HepG2 (cell line): ENCODE measurements at regions not wholly inside any gene's neighbourhood (a gene's known extent, or its start where the extent isn't known, plus 50 kb on each side); places are given as distances from the start of the nearest gene placed in this dataset.

ENCODE experiments used
- FOXK2 ChIP-seq: fragments of 450-650 bp; IDR thresholded peaks from 2 replicates; pipeline ENCODE4 v1.6.1; 2016
- FOXM1 ChIP-seq: sonication (generic); formaldehyde crosslinking; IDR thresholded peaks from 2 replicates; pipeline ENCODE4 v1.5.0; 2020; ENCODE audit warnings: missing genetic modification reagents
- HOXA3 ChIP-seq: sonication (generic); formaldehyde crosslinking; IDR thresholded peaks from 2 replicates; pipeline ENCODE4 v1.5.0; 2020; ENCODE audit warnings: missing genetic modification reagents
- MAFK ChIP-seq, 2 experiments: IDR thresholded peaks in 1 of 2; conservative IDR thresholded peaks in 1 of 2; 2 replicates each; pipeline ENCODE4 v1.6.1; 2011; ENCODE audit warnings: improper control_type of control experiment in 2 of 2, low read length in 2 of 2
- PHB2 ChIP-seq: fragments of 450-650 bp; IDR thresholded peaks from 2 replicates; pipeline ENCODE4 v1.6.1; 2018; ENCODE audit not compliant: partially characterized antibody
- RBAK ChIP-seq: sonication (generic); formaldehyde crosslinking; IDR thresholded peaks from 2 replicates; pipeline ENCODE4 v1.5.1; 2020; ENCODE audit warnings: mild to moderate bottlenecking, missing genetic modification reagents
- RNF2 ChIP-seq: fragments of 450-650 bp; conservative IDR thresholded peaks from 2 replicates; pipeline ENCODE4 v1.6.1; 2016; ENCODE audit warnings: low read depth
- ZEB1 ChIP-seq: IDR thresholded peaks from 2 replicates; pipeline ENCODE4 v1.6.1; 2012; ENCODE audit warnings: mild to moderate bottlenecking, low read depth, inconsistent platforms; ENCODE audit not compliant: insufficient replicate concordance
- ZMYM2 ChIP-seq: sonication (generic); formaldehyde crosslinking; IDR thresholded peaks from 2 replicates; pipeline ENCODE4 v1.8.0; 2022; ENCODE audit warnings: mild to moderate bottlenecking, missing genetic modification reagents
- ZNF33B ChIP-seq: sonication (generic); formaldehyde crosslinking; IDR thresholded peaks from 2 replicates; pipeline ENCODE4 v1.5.1; 2020; ENCODE audit warnings: mild to moderate bottlenecking, missing genetic modification reagents
- TF ChIP-seq, protein P1 (sequence below): sonication (generic); formaldehyde crosslinking; IDR thresholded peaks from one replicate; pipeline ENCODE4 v1.5.1; 2020; ENCODE audit warnings: mild to moderate bottlenecking, missing genetic modification reagents; ENCODE audit errors: not compliant biosample characterization
- TF ChIP-seq, protein P2 (sequence below): sonication (generic); formaldehyde crosslinking; IDR thresholded peaks from 2 replicates; pipeline ENCODE4 v1.5.1; 2020; ENCODE audit warnings: mild to moderate bottlenecking, missing genetic modification reagents
- TF ChIP-seq, protein P3 (sequence below): sonication (generic); formaldehyde crosslinking; IDR thresholded peaks from 2 replicates; pipeline ENCODE4 v1.5.0; 2020; ENCODE audit warnings: mild to moderate bottlenecking, missing genetic modification reagents
- TF ChIP-seq, protein P4 (sequence below): IDR thresholded peaks from 2 replicates; pipeline ENCODE4 v1.6.1; 2016; ENCODE audit warnings: mild to moderate bottlenecking
- TF ChIP-seq, protein P5 (sequence below): IDR thresholded peaks from 2 replicates; pipeline ENCODE4 v1.6.1; 2016; ENCODE audit warnings: missing biosample characterization, missing genetic modification reagents, low read depth

DNA sequence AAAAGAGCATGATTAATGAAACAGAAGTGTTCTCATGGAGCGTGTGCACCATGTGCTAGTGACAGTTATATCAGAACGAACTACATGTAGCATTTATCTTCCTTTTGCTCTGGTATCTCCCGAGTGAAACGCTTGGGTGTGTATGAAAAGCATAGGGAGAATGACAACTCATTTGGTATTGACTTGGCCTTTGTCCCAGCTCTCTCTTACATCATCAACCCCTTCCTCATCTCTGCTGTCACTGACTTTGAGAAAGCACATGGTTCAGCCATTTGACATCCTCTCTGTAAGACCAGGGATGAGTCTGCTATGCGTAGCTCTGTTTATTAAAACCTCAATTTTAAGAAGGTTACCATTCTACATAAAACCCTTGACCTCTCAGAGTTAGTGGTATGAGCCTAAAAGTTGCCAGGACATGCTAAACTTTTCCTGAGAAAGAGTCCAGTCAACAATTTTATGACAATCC, 201.0 kb downstream of the NRIP1 start (continued):
- TF ChIP-seq, protein P1, sequence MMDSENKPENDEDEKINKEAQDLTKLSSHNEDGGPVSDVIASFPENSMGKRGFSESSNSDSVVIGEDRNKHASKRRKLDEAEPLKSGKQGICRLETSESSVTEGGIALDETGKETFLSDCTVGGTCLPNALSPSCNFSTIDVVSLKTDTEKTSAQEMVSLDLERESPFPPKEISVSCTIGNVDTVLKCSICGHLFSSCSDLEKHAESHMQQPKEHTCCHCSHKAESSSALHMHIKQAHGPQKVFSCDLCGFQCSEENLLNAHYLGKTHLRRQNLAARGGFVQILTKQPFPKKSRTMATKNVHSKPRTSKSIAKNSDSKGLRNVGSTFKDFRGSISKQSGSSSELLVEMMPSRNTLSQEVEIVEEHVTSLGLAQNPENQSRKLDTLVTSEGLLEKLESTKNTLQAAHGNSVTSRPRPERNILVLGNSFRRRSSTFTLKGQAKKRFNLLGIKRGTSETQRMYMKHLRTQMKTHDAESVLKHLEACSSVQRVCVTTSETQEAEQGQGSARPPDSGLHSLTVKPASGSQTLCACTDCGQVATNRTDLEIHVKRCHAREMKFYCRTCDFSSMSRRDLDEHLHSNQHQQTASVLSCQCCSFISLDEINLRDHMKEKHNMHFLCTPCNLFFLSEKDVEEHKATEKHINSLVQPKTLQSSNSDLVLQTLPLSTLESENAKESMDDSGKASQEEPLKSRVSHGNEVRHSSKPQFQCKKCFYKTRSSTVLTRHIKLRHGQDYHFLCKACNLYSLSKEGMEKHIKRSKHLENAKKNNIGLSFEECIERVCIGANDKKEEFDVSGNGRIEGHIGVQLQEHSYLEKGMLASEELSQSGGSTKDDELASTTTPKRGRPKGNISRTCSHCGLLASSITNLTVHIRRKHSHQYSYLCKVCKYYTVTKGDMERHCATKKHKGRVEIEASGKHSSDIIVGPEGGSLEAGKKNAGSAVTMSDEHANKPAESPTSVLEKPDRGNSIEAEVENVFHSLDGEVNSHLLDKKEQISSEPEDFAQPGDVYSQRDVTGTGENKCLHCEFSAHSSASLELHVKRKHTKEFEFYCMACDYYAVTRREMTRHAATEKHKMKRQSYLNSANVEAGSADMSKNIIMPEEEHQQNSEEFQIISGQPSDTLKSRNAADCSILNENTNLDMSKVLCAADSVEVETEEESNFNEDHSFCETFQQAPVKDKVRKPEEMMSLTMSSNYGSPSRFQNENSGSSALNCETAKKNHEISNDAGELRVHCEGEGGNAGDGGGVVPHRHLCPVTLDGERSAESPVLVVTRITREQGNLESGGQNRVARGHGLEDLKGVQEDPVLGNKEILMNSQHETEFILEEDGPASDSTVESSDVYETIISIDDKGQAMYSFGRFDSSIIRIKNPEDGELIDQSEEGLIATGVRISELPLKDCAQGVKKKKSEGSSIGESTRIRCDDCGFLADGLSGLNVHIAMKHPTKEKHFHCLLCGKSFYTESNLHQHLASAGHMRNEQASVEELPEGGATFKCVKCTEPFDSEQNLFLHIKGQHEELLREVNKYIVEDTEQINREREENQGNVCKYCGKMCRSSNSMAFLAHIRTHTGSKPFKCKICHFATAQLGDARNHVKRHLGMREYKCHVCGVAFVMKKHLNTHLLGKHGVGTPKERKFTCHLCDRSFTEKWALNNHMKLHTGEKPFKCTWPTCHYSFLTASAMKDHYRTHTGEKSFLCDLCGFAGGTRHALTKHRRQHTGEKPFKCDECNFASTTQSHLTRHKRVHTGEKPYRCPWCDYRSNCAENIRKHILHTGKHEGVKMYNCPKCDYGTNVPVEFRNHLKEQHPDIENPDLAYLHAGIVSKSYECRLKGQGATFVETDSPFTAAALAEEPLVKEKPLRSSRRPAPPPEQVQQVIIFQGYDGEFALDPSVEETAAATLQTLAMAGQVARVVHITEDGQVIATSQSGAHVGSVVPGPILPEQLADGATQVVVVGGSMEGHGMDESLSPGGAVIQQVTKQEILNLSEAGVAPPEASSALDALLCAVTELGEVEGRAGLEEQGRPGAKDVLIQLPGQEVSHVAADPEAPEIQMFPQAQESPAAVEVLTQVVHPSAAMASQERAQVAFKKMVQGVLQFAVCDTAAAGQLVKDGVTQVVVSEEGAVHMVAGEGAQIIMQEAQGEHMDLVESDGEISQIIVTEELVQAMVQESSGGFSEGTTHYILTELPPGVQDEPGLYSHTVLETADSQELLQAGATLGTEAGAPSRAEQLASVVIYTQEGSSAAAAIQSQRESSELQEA, result no peak
- TF ChIP-seq HOXA3, result peak; percentile 74
- TF ChIP-seq MAFK (conservative IDR thresholded peaks at IDR 0.05 in 1 of 2, IDR thresholded peaks at IDR 0.05 in 1 of 2; ENCODE audit: low read length in 2 of 2), result no peak; a peak in 1 of 4 replicates
- TF ChIP-seq FOXM1 (CRISPR knock-in tag), result no peak
- TF ChIP-seq PHB2, result no peak
- TF ChIP-seq, protein P2, sequence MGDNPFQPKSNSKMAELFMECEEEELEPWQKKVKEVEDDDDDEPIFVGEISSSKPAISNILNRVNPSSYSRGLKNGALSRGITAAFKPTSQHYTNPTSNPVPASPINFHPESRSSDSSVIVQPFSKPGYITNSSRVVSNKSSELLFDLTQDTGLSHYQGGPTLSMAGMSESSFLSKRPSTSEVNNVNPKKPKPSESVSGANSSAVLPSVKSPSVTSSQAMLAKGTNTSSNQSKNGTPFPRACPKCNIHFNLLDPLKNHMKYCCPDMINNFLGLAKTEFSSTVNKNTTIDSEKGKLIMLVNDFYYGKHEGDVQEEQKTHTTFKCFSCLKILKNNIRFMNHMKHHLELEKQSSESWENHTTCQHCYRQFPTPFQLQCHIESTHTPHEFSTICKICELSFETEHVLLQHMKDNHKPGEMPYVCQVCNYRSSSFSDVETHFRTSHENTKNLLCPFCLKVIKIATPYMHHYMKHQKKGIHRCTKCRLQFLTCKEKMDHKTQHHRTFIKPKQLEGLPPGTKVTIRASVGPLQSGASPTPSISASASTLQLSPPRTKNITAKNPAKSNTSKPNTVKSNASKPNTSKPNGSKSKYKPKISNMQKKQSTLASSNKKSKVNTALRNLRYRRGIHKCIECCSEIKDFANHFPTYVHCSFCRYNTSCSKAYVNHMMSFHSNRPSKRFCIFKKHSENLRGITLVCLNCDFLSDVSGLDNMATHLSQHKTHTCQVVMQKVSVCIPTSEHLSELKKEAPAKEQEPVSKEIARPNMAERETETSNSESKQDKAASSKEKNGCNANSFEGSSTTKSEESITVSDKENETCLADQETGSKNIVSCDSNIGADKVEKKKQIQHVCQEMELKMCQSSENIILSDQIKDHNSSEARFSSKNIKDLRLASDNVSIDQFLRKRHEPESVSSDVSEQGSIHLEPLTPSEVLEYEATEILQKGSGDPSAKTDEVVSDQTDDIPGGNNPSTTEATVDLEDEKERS, result peak; percentile 91
- 0 out of 2 replicates have a peak, but pooled peaks have one; percentile 22 for TF ChIP-seq FOXK2
- TF ChIP-seq ZNF33B, result no peak
- peak; percentile 72; the same call in 1 of the 2 replicates for TF ChIP-seq RNF2
- TF ChIP-seq, protein P3, sequence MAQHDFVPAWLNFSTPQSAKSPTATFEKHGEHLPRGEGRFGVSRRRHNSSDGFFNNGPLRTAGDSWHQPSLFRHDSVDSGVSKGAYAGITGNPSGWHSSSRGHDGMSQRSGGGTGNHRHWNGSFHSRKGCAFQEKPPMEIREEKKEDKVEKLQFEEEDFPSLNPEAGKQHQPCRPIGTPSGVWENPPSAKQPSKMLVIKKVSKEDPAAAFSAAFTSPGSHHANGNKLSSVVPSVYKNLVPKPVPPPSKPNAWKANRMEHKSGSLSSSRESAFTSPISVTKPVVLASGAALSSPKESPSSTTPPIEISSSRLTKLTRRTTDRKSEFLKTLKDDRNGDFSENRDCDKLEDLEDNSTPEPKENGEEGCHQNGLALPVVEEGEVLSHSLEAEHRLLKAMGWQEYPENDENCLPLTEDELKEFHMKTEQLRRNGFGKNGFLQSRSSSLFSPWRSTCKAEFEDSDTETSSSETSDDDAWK (CRISPR knock-in tag), result no peak
- no peak for TF ChIP-seq RBAK (CRISPR knock-in tag)
- no peak for TF ChIP-seq ZEB1
- TF ChIP-seq ZMYM2 (CRISPR knock-in tag), result 0 out of 2 replicates have a peak, but pooled peaks have one; percentile 45
- TF ChIP-seq, protein P4, sequence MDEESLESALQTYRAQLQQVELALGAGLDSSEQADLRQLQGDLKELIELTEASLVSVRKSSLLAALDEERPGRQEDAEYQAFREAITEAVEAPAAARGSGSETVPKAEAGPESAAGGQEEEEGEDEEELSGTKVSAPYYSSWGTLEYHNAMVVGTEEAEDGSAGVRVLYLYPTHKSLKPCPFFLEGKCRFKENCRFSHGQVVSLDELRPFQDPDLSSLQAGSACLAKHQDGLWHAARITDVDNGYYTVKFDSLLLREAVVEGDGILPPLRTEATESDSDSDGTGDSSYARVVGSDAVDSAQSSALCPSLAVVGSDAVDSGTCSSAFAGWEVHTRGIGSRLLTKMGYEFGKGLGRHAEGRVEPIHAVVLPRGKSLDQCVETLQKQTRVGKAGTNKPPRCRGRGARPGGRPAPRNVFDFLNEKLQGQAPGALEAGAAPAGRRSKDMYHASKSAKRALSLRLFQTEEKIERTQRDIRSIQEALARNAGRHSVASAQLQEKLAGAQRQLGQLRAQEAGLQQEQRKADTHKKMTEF (CRISPR knock-in tag), result peak; percentile 82
- TF ChIP-seq, protein P5, sequence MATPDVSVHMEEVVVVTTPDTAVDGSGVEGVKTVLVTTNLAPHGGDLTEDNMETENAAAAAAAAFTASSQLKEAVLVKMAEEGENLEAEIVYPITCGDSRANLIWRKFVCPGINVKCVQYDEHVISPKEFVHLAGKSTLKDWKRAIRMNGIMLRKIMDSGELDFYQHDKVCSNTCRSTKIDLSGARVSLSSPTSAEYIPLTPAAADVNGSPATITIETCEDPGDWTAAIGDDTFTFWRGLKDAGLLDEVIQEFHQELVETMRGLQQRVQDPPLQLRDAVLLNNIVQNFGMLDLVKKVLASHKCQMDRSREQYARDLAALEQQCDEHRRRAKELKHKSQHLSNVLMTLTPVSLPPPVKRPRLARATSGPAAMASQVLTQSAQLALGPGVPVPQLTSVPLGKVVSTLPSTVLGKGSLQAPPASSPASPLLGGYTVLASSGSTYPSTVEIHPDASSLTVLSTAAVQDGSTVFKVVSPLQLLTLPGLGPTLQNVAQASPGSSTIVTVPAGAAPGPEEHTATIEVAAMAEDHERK, result no peak
